NK-92 (cell line): ENCODE measurements at regions not wholly inside any gene's neighbourhood (a gene's known extent, or its start where the extent isn't known, plus 50 kb on each side); places are given as distances from the start of the nearest gene placed in this dataset.
"Not testable (repeated sequence)": the region's sequence is repeated elsewhere in the genome, so short reads cannot be mapped to it uniquely, and the experiment has no call there.

Source experiments
- DNase-seq: peaks from one replicate; lab custom pipeline; 2025; ENCODE audit not compliant: unreplicated experiment; lab: John Stamatoyannopoulos, UW

DNA sequence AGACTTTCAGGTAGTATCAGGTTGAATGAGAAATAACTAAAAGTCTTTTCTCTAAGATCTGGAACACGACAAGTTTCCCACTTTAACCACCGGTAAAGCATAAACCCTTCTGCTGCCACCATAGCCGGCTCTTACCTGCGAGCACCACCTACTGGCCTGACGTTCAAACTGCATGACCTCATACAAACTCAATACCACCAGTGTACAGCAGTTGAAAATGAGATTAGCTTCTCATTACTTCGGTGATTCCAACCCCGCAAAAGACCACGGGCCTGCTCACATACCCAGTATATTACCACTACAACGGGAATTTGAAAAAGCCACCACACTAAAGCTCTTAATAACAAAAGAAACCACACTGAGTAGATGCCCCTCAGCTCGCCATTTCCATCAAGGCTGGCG lies 1238.6 kb downstream of the TMEM121 start:
- not testable (repeated sequence) for DNase-seq

DNA sequence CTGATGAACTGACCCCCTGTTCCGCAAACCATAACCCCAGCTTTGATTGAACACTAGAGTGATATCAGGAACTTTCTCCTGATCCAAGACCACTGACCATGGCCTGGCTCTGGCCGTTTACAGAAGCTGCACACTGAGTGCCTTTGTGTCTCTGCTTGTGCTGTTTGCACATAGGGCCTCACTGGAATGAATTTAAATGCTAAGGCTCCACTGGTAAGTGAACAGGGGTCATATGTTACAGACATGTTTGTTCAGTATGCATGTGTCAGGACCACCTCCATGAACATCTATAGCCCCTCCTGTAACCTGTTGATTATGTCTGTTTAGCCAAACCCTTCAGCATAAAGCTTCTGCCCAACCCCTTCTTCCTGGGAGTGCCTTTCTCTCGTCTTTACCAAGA lies 1239.8 kb downstream of the TMEM121 start:
- no peak for DNase-seq

DNA sequence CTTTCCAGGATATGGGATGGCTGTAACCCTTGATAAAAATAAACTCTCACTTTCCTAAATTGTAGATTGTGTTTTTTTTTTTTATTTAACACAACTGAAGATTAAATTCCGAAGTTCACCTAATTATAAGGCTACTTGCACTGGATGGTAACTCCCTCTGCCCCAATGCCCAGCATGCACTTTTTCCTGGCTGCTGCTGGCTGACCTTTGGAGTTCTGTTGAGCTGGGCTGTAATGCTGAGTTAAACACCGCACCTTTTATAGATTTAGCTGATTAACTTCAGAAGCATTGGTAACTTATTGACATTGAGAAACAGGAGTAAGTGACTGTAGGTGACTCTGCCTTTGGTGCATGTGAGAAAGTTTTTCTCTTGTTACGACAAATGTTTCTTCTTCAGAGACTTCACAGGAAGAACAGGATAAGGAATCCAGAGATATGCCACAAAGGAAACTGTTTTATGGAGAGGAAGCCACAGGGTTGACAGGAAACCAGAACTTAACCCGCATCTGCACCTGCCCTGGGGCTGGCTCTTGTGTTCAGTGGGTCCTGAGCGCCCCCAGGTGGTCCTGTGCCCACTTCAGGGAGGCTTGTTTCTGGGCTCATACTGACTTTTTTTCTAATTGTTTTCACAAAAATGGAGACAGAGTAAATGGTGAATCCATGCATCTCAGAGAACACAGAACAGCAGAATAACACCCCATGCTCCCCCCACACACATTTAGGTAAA lies 1240.3 kb downstream of the TMEM121 start:
- DNase-seq: not testable (repeated sequence)

DNA sequence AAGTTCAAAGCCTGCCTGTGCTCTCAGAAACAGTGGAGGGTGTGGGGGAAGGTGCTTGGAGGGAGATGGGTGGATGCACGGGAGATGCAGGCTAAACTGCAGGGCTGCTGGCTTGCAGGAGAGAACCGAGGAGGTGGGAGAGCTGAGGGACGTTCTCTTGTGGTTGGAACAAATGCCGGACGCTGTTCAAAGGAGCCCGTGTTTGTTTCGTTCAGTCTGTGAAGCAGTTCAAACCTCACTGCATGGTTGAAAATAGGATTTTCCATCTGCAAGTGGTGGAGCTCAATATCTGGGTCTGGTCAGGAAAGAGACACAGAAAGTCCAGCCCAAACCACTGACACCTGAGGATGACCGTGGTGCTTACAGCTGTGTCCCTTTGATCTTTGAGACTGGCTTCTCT lies 1241.8 kb downstream of the TMEM121 start:
- DNase-seq: not testable (repeated sequence)

DNA sequence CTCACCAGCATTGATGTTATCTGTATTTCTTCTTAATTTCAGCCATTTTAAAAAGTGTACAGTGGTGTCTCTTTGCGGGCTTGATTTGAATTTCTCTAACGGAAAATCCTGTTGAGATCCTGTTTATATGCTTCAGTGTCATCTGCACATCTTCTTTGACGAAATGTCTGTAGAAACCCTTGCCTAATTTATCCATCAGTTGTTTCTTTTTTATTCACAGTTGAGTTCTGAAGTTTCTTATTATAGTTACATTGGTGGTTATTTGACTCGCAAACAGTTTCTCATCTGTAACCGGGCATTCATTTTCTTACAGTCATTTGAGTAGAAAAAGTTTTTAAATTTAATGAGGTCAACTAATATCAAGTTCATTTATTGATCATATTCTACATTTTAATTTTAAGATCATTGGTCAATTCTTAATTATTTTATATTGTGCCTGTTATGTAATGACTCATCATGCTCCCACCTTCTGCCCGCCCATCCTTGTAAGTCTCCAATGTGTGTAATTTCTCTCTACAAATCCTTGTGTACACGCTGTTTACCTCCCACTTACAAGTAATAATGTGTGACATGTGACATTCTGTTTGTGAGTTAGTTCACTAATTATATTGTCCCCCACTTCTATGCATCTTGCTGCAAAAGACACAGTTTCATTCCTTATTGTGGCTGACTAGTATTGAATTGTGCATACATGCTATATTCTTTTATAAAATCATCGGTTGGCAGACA lies 1242.8 kb downstream of the TMEM121 start:
- not testable (repeated sequence) for DNase-seq

DNA sequence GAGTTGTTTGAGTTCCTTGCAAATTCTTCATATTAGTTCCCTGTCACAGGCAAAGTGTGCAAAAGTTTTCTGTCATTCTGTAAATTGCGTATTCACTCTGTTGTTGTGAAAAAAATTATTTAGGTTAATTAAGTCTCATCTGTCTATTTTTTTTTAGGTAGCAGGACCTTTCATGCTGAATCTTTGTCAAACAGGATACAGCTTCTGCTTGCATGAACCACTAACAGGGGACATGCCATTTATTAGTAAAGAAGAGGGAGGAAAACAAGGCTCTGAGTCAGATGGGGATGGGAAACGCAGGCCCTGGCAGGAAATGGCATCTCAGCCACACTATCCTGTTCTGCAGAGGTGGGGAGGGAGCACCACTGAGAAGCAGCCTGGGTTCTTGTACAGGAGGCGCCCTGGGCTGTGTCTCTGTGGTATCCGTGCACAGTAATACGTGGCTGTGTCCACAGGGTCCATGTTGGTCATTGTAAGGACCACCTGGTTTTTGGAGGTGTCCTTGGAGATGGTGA lies 1243.8 kb downstream of the TMEM121 start:
- not testable (repeated sequence) for DNase-seq

DNA sequence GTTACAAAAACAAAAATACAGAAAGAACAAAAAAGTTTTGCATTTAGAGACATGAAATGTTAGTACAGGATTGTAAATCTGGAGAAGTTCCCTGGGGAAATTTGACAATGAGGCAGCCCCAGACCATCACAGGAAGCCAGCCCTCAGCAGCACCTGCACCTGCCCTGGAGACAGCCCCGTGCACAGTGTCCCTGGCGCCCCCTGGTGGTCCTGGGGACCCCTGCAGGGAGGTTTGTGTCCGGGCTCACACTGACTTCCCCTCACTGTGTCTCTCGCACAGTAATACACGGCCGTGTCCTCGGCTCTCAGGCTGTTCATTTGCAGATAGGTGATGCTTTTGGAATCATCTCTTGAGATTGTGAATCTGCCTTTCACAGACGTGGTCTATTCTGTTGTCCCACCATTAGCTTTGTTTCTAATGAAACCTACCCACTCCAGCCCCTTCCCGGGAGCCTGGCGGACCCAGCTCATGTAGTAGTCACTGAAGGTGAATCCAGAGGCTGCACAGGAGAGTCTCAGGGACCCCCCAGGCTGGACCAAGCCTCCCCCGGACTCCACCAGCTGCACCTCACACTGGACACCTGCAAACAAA lies 1248.6 kb downstream of the TMEM121 start:
- not testable (repeated sequence) for DNase-seq

DNA sequence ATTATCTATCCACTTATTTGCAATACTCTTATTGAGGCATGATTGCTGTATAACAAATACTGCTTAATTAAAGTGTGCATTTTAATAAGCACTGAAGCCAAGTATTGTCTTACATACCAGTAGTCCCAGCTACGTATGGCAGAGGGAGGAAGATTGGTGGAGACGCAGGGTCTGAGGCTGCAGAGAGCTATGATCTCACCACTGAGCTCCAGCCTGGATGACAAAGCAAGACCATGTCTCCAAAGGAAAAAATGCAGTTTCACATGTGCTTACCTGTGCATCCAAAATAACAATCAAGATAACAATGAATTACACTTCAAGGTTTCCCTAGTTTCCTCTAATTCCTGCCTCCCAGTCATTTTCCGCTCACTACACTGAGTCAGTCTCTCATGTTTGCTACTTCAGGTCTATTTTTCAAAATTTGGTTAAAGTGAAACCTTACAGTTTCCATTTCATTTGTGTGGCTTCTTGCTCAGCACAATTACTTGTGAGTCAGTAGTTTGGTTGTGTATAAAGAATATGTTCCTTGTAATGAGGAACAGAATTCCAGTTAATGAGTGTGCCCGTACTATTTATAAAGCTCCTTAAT lies 1250.1 kb downstream of the TMEM121 start:
- DNase-seq: no peak

DNA sequence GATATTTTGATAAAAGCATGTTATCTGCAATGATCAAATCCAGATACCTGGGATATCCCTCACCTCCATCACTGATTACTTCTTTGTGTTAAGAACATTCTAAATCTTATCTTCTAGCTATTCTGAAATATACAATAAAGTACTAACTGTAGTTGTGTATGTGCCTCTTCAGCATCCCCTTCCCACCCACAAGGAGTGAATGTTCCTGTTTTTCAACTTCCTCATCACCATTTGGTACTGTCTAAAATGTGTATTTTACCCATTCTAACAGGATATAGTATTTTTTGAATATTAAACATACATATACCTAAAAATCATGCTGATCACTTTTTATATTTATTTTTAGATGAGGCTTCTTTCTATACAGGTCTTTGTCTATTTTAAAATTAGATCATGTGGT lies 1252.6 kb downstream of the TMEM121 start:
- no peak for DNase-seq

DNA sequence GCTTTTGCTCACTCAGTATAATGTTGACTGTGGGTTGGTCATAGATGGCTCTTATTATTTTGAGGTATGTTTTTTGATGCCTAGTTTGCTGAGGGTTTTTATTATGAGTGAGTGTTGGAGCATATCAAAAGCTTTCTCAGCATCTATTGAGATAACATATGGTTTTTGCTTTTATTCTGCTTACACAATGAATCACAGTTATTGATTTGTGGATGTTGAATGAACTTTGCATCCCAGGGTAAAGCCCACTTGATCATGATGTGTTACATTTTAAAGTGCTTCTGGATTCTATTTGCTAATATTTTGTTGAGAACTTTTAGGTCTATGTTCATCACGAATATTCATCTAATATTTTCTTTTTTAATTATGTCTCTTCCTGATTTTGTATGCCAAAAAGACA lies 1260.3 kb downstream of the TMEM121 start:
- no peak for DNase-seq

DNA sequence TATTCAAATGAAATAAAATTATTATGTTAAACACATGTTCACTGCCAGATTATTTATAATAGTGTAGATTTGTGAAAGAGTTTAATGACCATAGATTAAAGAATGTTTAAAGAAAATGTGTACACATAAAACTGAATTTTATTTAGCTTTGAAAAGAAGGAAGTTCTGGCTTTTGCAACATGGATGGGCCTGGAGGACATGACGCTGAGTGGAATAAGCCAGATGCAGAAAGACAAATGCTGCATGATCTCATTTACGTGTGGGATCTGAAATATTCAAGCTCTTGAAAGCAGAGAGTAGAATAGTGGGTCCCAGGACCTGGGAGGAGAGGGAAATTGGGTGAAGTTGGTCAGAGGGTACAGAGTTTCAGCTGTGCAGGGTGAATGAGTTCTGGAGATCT lies 1261.2 kb downstream of the TMEM121 start:
- no peak for DNase-seq

DNA sequence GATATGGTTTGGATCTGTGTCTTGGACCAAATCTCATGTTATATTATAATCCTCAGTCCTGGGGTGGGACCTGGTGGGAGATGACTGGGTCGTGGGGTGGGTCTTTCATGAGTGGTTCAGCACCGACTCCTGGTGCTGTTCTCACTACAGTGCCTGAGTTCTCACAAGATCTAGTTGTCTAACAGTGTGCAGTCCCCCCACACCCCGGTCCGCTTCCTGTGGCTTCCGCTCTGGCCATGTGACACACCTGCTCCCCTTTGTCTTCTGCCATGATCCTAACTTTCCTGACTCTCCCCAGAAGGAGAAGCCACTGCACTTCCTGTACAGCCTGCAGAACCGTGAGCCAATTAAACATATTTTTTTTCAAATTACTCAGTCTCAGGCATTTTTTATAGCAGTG lies 1262.2 kb downstream of the TMEM121 start:
- DNase-seq: no peak

DNA sequence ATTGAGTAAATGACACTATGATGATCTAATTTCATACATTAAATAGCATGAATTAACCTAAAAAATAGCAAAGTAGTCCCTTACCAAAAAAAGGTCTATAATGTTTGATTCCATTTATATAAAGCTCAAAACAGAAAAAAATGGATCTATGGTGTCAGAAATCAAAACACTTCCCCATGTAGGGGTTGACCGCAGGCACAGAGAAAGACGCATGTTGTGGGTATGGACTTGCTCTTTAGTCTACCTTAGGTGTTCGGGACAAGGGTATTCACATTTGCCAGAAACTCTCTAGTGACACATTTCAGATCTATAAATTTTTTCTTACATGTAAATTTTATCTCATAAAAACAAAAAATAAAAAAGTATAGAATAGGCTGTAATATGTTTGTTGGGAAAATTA lies 1262.9 kb downstream of the TMEM121 start:
- DNase-seq: no peak

DNA sequence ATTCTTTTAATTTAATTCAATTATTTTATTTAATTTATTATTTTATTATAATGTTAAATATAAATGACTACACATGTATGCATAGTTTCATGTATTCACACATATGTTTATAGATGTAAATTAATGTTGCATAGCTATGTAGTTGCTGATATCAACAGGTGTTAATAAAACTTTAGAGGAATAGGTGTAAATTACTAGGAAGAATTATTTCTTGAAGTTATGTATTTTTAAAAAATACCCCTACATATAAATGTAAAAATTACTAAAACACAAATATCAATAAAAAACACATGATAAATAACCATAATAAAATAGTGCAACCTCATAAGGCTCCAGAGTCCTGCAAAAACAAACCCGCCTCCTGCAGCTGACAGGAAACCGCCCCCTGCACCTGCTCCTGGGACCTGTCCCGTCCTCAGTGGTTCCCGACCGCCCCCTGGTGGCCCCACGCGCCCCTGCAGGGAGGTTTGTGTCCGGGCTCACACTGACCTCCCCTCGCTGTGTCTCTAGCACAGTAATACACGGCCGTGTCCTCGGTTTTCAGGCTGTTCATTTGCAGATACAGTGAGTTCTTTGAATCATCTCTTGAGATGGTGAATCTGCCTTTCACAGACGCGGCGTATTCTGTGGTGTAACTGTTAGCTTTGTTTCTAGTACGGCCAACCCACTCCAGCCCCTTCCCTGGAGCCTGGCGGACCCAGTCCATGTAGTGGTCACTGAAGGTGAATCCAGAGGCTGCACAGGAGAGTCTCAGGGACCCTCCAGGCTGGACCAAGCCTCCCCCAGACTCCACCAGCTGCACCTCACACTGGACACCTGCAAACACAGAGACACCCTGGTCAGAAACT lies 1264.0 kb downstream of the TMEM121 start:
- DNase-seq: no peak

DNA sequence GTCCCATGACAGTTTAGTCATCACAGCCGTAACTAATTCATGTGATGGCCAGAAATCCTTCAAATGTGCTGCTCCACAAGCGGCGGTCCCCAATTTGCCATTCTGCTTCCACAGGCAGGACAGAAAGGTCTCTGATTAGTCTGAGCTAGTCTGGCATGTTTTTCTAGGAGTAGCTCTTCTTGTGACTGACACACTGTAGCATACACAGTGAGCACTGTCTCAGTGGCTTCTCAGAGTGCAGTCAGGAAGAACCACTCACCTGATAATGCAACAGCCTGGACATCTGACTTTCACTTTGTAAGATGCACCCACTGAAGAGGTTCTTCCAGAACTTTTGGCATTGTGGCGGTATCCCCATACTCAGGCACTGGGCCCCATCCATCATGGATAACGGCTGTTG lies 1266.2 kb downstream of the TMEM121 start:
- DNase-seq: no peak

DNA sequence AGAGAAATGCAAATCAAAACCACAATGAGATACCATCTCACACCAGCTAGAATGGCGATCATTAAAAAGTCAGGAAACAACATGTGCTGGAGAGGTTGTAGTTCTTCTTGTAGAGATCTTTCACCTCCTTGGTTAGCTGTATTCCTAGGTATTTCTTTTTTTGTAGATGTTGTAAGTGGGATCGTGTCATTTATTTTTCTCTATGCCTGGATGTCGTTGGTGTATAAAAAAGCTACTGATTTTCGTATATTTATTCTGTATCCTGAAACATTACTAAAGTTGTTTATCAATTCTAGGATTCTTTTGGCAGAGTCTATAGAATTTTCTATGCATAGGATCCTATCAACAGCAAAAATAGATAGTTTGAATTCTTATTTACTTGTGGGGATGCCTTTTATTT lies 1271.8 kb downstream of the TMEM121 start:
- not testable (repeated sequence) for DNase-seq

DNA sequence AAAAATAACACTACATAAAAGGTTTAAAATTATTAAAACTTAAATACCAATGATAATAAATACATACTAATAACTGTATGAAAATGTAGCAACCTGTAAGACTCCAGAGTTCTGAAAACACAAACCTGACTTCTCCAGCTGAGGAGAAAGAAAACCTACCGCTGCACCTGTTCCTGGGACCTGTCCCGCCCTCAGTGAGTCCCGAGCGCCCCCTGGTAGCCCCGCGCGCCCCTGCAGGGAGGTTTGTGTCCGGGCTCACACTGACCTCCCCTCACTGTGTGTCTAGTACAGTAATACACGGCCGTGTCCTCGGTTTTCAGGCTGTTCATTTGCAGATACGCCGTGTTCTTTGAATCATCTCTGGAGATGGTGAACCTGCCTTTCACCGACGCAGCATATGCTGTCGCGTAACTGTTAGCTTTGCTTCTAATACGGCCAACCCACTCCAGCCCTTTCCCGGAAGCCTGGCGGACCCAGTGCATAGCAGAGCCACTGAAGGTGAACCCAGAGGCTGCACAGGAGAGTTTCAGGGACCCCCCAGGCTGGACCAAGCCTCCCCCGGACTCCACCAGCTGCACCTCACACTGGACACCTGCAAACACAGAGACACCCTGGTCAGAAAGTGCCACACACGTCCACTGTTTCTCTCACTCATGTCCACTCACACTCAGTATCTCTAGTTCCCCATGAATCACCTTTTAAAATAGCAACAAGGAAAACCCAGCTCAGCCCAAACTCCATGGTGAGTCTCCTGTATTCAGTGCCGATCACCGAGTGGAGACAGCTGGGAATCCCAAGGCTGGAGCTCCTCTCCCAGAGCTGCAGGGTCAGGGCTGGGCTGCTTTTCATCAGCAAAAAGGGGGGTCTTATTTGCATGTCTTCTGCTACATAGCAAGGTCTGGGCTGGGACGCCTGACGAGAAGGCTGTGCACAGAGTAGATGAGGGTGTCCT lies 1276.3 kb downstream of the TMEM121 start:
- no peak for DNase-seq

DNA sequence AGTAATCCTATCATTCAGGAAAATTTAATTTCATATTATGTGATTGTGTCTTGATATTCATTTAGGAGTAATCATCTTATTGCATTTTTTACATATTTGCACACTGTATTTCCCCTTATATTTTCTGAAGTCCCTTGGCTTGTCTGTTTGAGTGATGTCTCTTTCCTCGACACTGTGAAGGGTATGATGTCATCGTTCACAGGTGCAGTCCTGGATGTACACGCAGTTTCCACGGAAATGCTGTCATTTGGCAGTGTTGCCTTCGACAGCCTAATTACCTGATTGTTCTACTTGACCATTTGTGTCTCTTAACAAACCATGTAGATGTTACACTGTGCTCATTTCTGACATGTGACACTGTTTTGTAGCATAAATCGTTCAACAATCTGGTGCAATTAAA lies 1277.0 kb downstream of the TMEM121 start:
- DNase-seq: no peak

DNA sequence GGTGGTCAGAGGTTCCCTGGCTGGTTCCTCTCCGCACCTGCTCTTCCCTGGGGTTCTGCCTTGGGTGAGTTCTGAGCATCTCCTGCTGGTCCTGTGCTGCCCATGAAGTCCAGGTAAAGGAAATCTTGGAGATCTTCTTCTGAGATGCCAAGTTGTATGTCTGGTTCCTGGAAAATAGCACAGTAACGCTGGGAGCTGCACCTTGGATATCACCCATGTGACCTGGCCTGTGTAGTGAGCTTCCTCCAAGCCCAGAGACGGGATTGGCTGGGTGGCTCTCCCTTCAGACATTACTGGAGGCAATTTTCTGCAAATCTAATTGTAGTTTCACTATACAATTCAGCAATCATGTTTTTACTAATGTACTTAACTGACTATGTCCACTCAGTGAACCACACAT lies 1281.1 kb downstream of the TMEM121 start:
- DNase-seq: no peak

DNA sequence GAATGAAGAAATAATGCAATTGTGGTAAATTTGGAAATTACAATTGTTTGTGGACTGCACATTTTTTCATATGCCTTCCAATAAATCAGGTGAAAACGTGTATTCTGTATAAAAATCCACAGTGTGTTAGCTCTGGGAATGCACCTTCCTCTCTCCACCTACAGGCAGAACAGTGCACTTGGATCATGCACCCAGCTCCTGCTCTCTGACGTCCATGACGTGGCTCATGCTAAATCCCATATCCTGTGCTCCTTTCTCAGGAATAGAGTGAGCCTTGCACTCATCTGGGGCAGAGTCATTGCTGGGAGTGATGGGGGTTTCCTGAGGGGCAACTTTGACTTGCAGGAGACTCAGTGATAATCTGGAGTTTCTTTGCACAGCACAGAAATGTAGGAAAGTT lies 1282.1 kb downstream of the TMEM121 start:
- no peak for DNase-seq
